ENCODE measurements at regions not wholly inside any gene's neighbourhood (a gene's known extent, or its start where the extent isn't known, plus 50 kb on each side); places are given as distances from the start of the nearest gene placed in this dataset.

DNA sequence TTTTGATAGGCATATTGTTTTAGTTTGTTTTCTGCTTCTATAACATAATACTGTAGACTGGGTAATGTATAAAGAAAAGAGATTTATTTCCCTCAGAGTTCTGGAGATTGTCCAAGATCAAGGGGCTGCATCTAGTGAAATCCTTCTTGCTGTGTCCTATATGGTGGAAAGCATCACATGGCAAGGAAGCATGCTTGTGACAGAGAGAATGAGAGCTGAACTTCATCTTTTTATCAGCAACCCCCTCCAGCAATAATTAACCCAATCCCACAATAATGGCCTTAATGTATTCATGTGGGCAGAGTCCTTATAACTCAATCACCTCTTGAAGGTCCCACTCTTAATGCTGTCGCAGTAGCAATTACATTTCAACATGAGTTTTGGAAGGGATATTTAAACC is 141.4 kb downstream of the CENPW start:
- Mint-ChIP-seq H3K4me1 (ENCODE audit: unreplicated experiment) (no peaks in the 10 kb centered on the region), H3K27me3 (no peaks in the 10 kb centered on the region), H3K4me3 (no peak overlapping the region), H3K9me3 (peaks cover 9% of the 10 kb centered on the region), H3K27ac (no peak overlapping the region), H3K36me3 (no peaks in the 10 kb centered on the region)
- DNase-seq (ENCODE audit: extremely low spot score, unreplicated experiment): no peak
- TF ChIP-seq, protein P1, sequence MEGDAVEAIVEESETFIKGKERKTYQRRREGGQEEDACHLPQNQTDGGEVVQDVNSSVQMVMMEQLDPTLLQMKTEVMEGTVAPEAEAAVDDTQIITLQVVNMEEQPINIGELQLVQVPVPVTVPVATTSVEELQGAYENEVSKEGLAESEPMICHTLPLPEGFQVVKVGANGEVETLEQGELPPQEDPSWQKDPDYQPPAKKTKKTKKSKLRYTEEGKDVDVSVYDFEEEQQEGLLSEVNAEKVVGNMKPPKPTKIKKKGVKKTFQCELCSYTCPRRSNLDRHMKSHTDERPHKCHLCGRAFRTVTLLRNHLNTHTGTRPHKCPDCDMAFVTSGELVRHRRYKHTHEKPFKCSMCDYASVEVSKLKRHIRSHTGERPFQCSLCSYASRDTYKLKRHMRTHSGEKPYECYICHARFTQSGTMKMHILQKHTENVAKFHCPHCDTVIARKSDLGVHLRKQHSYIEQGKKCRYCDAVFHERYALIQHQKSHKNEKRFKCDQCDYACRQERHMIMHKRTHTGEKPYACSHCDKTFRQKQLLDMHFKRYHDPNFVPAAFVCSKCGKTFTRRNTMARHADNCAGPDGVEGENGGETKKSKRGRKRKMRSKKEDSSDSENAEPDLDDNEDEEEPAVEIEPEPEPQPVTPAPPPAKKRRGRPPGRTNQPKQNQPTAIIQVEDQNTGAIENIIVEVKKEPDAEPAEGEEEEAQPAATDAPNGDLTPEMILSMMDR (conservative IDR thresholded peaks at IDR 0.05): no peak

DNA sequence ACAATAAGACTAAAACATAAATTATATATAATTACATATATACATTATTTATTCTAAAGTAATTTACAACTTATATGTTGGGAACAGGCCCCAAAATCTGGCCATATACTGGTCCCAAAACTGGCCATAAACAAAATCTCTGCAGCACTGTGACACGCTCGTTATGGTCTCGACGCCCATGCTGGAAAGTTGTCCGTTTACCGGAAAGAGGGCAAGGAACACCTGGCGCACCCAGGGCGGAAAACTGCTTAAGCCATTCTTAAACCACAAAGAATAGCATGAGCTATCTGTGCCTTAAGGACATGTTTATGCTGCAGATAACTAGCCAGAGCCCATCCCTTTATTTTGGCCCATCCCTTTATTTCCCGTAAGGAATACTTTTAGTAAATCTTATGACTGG is 164.9 kb downstream of the CENPW start:
- Mint-ChIP-seq H3K4me1 (ENCODE audit: unreplicated experiment) (no peaks in the 10 kb centered on the region), H3K4me3 (no peak overlapping the region), H3K27ac (no peak overlapping the region), H3K27me3 (no peaks in the 10 kb centered on the region), H3K9me3 (peaks cover 7% of the 10 kb centered on the region), H3K36me3 (no peaks in the 10 kb centered on the region)
- DNase-seq (ENCODE audit: extremely low spot score, unreplicated experiment): no peak
- TF ChIP-seq, protein P1 (conservative IDR thresholded peaks at IDR 0.05): no peak

DNA sequence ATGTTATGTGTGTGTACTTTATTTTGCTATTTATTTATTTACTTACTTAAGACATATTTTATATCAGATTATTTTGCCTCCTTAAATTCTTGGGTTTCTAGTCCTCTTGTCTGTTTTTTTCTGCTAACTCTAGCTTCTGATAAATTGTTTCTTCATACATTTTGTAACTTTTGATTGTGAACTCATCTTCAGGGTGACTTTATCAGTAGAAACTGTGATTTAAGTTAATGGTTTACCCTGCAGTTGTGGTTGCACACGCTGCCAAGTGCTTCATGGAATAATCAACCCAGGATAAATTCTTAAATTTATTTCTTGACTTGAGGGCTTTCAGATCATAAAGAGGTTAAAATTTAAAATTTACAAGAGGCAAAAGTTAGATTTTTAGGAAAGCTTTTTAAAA is 173.3 kb downstream of the CENPW start:
- Mint-ChIP-seq H3K27ac (no peak overlapping the region), H3K9me3 (peaks cover 4% of the 10 kb centered on the region), H3K4me3 (no peak overlapping the region), H3K27me3 (no peaks in the 10 kb centered on the region), H3K4me1 (ENCODE audit: unreplicated experiment) (no peaks in the 10 kb centered on the region), H3K36me3 (no peaks in the 10 kb centered on the region)
- TF ChIP-seq, protein P1 (conservative IDR thresholded peaks at IDR 0.05): no peak
- DNase-seq (ENCODE audit: extremely low spot score, unreplicated experiment): no peak

DNA sequence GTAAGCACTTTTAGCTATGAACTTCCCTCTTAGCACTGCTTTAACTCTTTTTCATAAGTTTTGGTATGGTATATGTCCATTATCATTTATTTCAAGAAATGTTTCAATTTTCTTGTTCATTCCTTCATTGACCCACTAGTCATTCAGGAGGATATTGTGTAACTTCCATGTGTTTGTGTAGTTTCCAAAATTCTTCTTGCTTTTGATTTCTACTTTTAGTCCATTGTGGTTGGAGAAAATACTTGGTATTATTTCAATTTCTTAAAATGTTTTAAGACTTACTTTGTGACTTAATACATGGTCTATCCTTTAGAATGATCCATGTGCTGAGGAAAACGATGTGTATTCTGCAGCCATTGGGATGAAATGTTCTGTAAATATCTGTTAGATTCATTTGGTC is 176.5 kb downstream of the CENPW start:
- Mint-ChIP-seq H3K27me3 (no peaks in the 10 kb centered on the region), H3K4me3 (no peak overlapping the region), H3K9me3 (peaks cover 4% of the 10 kb centered on the region), H3K27ac (no peak overlapping the region), H3K4me1 (ENCODE audit: unreplicated experiment) (no peaks in the 10 kb centered on the region), H3K36me3 (no peaks in the 10 kb centered on the region)
- no peak for DNase-seq (ENCODE audit: extremely low spot score, unreplicated experiment)
- TF ChIP-seq, protein P1 (conservative IDR thresholded peaks at IDR 0.05): no peak

DNA sequence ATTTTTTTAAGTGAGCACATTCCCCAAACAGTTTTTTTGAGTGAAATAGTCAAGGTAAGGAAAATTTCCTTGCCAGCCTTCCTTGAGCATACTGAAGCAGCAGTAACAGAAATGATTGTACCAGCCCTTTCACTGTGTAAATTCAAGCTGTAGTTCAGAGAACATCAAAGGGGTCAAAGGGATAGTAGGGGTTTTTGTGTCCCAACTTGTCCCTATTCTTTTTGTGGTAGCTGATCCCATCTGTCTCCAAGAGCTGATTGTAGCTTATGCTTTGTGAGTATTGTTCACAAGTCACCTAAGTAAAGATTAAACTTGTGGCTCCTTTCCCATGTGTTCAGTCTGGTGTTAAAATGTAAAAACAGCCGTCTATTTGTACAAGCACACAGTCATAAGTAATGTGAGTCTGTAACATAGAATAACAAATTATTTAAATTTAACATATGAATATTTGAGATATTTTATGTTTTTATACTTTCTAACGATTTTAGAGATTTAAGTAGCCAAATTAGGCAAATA is 185.0 kb downstream of the CENPW start:
- DNase-seq (ENCODE audit: extremely low spot score, unreplicated experiment): no peak
- Mint-ChIP-seq H3K4me1 (ENCODE audit: unreplicated experiment) (peaks cover 28% of the 10 kb centered on the region), H3K4me3 (no peak overlapping the region), H3K36me3 (no peaks in the 10 kb centered on the region), H3K27me3 (no peaks in the 10 kb centered on the region), H3K27ac (no peak overlapping the region), H3K9me3 (no peaks in the 10 kb centered on the region)
- TF ChIP-seq, protein P1 (conservative IDR thresholded peaks at IDR 0.05): no peak

DNA sequence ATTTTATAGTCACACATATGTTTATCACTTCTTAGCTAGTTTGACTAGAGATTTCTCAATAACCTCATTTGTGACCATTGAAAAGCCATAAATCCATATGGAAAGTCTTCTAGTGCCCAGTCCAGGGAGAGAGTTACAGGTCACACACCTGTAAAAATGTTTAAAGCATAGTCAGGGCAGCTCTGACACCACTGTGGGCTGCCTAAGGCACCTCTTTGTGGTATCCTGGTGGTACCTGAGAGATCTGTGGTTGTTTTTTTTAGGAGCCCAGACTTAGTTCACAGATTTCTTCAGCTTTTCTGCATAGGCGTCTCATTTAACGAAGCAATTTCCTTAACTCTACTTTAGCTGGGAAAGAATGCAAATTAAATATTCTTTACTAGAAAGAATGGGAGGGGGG is 186.6 kb downstream of the CENPW start:
- no peak overlapping the region for H3K27ac Mint-ChIP-seq

More for the DNA sequence above, 186.6 kb downstream of the CENPW start:
- no peak for DNase-seq (ENCODE audit: extremely low spot score, unreplicated experiment)
- no peaks in the 10 kb centered on the region for H3K36me3 Mint-ChIP-seq
- H3K27me3 Mint-ChIP-seq: no peaks in the 10 kb centered on the region
- peaks cover 36% of the 10 kb centered on the region for H3K4me1 Mint-ChIP-seq (ENCODE audit: unreplicated experiment)
- H3K9me3 Mint-ChIP-seq: no peaks in the 10 kb centered on the region
- peak overlapping the region; percentile 3 for H3K4me3 Mint-ChIP-seq
- TF ChIP-seq, protein P1 (conservative IDR thresholded peaks at IDR 0.05): no peak

All from type B pancreatic cell (in vitro differentiated cells).